Uterus (tissue), 3 donors: ENCODE measurements at regions not wholly inside any gene's neighbourhood (a gene's known extent, or its start where the extent isn't known, plus 50 kb on each side); places are given as distances from the start of the nearest gene placed in this dataset.

Experiments used
- DNase-seq, 2 donors: peaks; one replicate each; pipeline ENCODE4 v3.0.0-alpha.2; 2019 to 2020
- H3K27ac ChIP-seq, 2 donors: fragments of 200-600 bp; sonication (generic); 1 replicate in 1 of 2; 2 replicates in 1 of 2; pipeline ENCODE4 v1.5.1; 2016 to 2018
- H3K27me3 ChIP-seq, 2 donors: fragments of 200-600 bp; sonication (generic); one replicate each; pipeline ENCODE4 v1.5.1; 2018 to 2019; ENCODE audit warnings: control low read depth in 1 of 2
- H3K36me3 ChIP-seq, 2 donors: fragments of 200-600 bp; sonication (generic); one replicate each; pipeline ENCODE4 v1.5.1; 2019; ENCODE audit warnings: control low read depth in 1 of 2
- H3K4me1 ChIP-seq, 2 donors: fragments of 200-600 bp; sonication (generic); one replicate each; pipeline ENCODE4 v1.5.1; 2018 to 2019; ENCODE audit warnings: control low read depth in 1 of 2
- H3K4me3 ChIP-seq, 2 donors: fragments of 200-600 bp; sonication (generic); 1 replicate in 1 of 2; 2 replicates in 1 of 2; pipeline ENCODE4 v1.5.1; 2018 to 2019; ENCODE audit warnings: mild to moderate bottlenecking in 1 of 2
- H3K9me3 ChIP-seq, 2 donors: fragments of 200-600 bp; sonication (generic); one replicate each; pipeline ENCODE4 v1.5.1; 2019; ENCODE audit warnings: control low read depth in 1 of 2
- POLR2A ChIP-seq, 2 donors: fragments of 450-650 bp; IDR thresholded peaks; one replicate each; pipeline ENCODE4 v1.6.1; 2016; ENCODE audit warnings: antibody characterized with exemption in 2 of 2, mild to moderate bottlenecking in 1 of 2, moderate library complexity in 1 of 2
- intact Hi-C: fragments of 100-400 bp; cut with DNase I; formaldehyde crosslinking; loops from one replicate; pipeline ENCODE4 v1.15.1; 2023; ENCODE audit warnings: low total_unique reads
- TF ChIP-seq, protein P1 (sequence below), 4 experiments: fragments of 200-600 bp in 2 of 4; fragments of 450-650 bp in 2 of 4; sonication (generic) in 2 of 4; IDR thresholded peaks; one replicate each; pipeline ENCODE4 v1.5.1; 2016 to 2019; ENCODE audit warnings: antibody characterized with exemption in 4 of 4, mild to moderate bottlenecking in 2 of 4, moderate library complexity in 1 of 4
- donor health status: DM: yes; HTN: yes; CAD: no.

DNA sequence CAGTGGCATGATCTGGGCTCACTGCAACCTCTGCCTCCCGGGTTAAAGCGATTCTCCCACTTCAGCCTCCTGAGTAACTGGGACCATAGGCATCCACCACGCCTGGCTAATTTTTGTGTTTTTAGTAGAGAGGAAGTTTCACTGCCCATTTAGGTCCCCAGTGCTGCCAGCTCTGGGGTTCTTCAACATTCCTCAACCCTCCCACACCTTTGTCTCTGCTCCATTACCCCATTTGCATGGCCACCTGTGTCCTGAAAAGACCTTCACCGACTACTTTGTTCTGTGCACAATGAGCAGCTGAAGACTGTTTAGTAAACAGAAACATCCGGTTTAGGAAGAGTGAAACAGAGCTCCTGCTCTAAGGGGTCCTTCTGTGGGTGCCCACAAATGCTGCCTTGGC lies 92.0 kb downstream of the FAM43A start:
- H3K27ac ChIP-seq = no peak overlapping the region
- no peak for DNase-seq
- H3K4me3 ChIP-seq = no peak overlapping the region
- H3K9me3 ChIP-seq = no peaks in the 10 kb centered on the region
- intact Hi-C loops = no loop called here
- H3K36me3 ChIP-seq = no peaks in the 10 kb centered on the region
- TF ChIP-seq POLR2A (IDR thresholded peaks at IDR 0.05) = no peak
- TF ChIP-seq, protein P1, sequence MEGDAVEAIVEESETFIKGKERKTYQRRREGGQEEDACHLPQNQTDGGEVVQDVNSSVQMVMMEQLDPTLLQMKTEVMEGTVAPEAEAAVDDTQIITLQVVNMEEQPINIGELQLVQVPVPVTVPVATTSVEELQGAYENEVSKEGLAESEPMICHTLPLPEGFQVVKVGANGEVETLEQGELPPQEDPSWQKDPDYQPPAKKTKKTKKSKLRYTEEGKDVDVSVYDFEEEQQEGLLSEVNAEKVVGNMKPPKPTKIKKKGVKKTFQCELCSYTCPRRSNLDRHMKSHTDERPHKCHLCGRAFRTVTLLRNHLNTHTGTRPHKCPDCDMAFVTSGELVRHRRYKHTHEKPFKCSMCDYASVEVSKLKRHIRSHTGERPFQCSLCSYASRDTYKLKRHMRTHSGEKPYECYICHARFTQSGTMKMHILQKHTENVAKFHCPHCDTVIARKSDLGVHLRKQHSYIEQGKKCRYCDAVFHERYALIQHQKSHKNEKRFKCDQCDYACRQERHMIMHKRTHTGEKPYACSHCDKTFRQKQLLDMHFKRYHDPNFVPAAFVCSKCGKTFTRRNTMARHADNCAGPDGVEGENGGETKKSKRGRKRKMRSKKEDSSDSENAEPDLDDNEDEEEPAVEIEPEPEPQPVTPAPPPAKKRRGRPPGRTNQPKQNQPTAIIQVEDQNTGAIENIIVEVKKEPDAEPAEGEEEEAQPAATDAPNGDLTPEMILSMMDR (IDR thresholded peaks at IDR 0.05) = no peak
- H3K4me1 ChIP-seq = no peaks in the 10 kb centered on the region
- H3K27me3 ChIP-seq = no peaks in the 10 kb centered on the region

DNA sequence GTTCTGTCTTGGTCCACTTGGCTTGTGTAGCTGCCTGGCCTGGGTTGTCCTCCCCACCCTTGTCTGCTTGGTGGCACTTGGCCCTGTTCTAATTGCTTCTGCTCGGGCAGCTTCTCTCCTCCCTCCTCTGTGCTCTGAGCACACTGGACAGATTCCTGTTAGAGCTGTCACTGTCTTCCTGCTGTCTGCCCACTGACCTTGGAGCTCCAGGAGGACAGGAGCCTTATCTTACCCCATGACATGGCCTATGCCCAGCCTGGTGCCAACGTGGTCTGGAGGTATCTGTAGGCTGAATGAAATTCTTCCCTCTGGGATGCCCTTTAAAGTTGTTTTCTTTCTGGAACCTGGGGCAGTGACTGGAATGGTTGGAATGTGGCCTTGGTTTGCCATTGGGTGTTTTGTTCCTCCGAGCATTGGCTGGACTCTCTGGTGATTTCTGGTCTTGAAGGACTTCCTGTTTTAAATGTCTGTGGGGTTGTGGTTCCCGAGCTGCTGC lies 94.1 kb downstream of the FAM43A start:
- DNase-seq = no peak
- TF ChIP-seq, protein P1 (IDR thresholded peaks at IDR 0.05) = no peak
- TF ChIP-seq POLR2A (IDR thresholded peaks at IDR 0.05) = no peak
- no peaks in the 10 kb centered on the region for H3K36me3 ChIP-seq
- no peaks in the 10 kb centered on the region for H3K27me3 ChIP-seq
- H3K4me1 ChIP-seq = no peaks in the 10 kb centered on the region
- intact Hi-C loops = no loop called here
- H3K4me3 ChIP-seq = no peak overlapping the region
- no peaks in the 10 kb centered on the region for H3K9me3 ChIP-seq
- H3K27ac ChIP-seq = no peak overlapping the region

DNA sequence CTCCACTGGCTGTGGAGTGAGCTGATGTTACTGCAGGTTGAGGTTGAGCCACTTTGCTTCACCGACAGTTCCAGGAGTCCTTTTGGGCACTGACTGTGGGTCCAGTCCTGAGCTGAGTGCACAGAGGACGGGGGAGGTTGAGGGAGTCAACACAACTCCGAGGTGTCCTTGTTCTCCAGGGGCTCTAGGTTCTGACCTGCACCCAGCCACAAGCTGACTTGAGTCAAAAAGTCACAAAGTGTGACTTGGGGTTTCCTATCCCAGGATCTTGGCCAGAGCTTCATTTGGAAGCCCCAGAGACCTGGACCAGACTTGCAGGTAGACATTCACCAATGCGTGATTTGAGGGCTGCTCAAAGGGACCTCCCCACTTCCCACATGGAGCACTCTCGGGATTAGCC lies 95.0 kb downstream of the FAM43A start:
- no peak overlapping the region for H3K27ac ChIP-seq
- H3K27me3 ChIP-seq = no peaks in the 10 kb centered on the region
- DNase-seq = no peak
- no peaks in the 10 kb centered on the region for H3K36me3 ChIP-seq
- no peaks in the 10 kb centered on the region for H3K9me3 ChIP-seq
- H3K4me1 ChIP-seq = no peaks in the 10 kb centered on the region
- no peak for TF ChIP-seq POLR2A (IDR thresholded peaks at IDR 0.05)
- TF ChIP-seq, protein P1 (IDR thresholded peaks at IDR 0.05) = no peak
- H3K4me3 ChIP-seq = no peak overlapping the region
- intact Hi-C loops = no loop called here

DNA sequence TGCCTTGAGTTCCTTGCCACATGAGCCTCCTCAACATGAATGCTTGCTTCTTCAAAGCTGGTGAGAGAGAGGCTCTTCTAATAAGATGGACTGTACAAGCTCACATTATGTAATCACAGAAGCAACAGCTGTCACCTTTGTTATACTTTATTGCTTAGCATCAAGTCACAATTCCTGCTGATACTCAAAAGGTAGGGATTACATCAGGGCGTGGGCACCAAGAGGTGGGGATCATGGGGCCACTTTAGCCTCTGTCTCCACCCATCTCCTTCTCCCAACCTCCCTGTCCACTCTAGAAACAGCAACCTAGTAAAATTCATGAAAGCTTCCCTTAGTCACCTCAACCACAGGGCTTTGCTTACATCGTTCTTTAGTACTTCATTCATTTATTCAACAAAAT lies 95.9 kb downstream of the FAM43A start:
- Histone ChIP-seq H3K27me3 (no peaks in the 10 kb centered on the region), H3K9me3 (no peaks in the 10 kb centered on the region), H3K36me3 (no peaks in the 10 kb centered on the region), H3K27ac (no peak overlapping the region), H3K4me3 (no peak overlapping the region), H3K4me1 (no peaks in the 10 kb centered on the region)
- TF ChIP-seq, protein P1 (IDR thresholded peaks at IDR 0.05) = no peak
- TF ChIP-seq POLR2A (IDR thresholded peaks at IDR 0.05) = no peak
- DNase-seq = no peak
- intact Hi-C loops = no loop called here

DNA sequence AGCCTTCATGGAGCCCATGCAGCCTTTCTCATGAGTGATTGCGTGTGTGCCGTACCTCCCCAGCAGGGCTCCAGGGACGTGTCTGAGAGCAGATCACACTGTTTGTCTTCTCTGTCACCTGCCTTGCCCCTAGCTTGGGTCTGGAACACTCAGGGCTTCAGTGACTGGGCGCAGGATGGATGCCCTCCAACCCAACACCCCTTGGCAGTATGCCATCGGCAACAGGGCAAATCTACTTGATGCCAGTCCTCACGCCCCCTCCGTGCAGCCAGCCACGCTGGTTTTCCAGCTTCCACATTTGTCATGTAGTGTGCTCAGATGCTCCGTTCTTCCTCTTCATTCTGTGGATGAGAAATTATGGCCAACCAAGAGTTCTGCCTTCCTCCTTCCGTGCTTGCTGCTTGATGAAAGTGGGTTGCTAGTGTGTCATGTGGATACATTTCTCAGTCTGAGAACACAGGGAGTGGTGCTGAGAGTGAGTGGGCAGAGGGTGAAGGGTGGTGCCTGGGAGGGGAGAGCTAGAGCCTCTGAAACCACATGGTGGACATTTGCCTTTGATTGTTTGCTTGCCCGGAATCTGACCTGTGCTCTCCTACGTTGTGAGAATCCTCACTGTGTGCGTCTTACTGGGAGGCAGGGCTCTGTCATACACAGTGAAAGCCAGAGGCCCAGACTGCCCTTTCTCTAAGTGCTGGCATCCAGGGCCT lies 97.2 kb downstream of the FAM43A start:
- no peak overlapping the region for H3K27ac ChIP-seq
- H3K27me3 ChIP-seq = no peaks in the 10 kb centered on the region
- no peaks in the 10 kb centered on the region for H3K9me3 ChIP-seq
- DNase-seq = no peak
- H3K4me3 ChIP-seq = no peak overlapping the region
- H3K36me3 ChIP-seq = no peaks in the 10 kb centered on the region
- TF ChIP-seq POLR2A (IDR thresholded peaks at IDR 0.05) = no peak
- TF ChIP-seq, protein P1 (IDR thresholded peaks at IDR 0.05) = no peak
- intact Hi-C loops = no loop called here
- H3K4me1 ChIP-seq = no peaks in the 10 kb centered on the region
